Epidermal melanocyte (primary cell): ENCODE measurements at regions not wholly inside any gene's neighbourhood (a gene's known extent, or its start where the extent isn't known, plus 50 kb on each side); places are given as distances from the start of the nearest gene placed in this dataset.
A peak's percentile ranks its signal among the peaks of the same experiment; 100 is the strongest.

Source experiments
- DNase-seq: peaks from one replicate; pipeline ENCODE4 v3.0.0; 2011; ENCODE audit warnings: low spot score; ENCODE audit not compliant: insufficient read length

DNA sequence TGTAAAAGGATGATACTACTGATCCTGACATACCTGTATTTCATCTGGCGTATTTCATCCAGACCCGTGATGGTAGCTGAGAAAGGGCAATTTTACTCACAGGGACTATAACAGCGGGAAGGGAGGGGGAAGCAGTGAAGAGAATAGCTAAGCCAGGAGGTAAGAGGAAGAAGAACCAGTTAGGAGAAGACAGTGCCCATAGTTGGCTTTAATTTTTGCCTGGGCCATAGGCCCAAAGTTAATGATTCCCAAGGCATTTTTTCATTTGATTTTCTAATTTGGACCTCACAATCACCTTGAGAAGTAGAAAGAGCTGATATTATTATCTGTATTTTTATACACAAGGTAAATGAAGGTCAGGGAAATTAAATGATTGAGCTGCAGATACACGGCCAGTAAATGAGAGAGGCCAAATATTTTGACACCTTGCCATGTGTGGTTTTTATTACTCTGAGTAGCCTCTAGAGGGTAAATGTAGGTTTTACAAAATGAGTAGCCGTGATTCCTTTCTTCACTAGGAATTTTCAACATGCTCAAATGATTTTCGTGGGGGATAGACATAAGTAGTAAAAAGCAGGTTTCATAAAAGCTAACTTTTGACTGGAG, 382.2 kb downstream of the FUT8 start:
- DNase-seq, result no peak

DNA sequence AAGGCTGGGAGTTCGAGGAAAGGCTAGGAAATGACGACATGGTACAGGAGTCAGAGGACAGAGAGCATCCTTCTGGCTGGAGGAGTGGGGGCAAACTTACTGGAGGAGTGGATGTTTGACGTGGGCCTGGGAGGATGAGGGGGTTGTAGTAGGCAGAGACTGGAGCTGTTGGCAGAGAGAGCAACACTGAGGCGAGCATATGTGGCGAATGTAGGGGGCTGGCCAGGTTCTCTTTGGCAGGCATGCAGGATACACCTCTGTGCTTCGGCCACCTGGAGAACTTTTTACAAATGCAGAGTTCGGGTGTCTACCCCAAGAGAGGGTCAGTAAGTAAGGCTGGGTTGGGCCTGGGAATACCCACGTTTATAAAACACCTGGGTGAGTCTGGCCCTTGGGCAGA, 385.7 kb downstream of the FUT8 start:
- no peak for DNase-seq

GRCh38 chr14:65800694-65801093, 388.2 kb downstream of the FUT8 start:
- DNase-seq, result no peak

DNA sequence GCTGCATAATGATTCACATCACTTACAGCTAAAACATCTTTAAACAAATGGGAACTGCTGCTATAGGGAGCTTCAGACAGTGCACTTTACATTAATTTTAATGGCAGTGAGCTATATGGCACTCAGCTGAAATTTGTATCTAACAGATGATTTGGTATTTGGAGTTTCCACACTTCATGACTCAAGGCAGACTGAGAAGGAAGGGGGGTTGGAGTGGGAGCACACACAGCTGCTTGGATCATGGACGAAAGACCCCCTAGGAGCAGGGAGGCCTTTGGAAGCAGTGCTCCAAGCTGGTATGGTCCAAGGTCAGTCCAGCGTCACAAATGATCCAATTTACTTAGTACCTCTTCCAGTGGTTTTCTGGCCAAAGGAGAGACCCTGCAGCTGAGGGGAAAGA, 389.7 kb downstream of the FUT8 start:
- no peak for DNase-seq

GRCh38 chr14:65803885-65804284, 391.4 kb downstream of the FUT8 start:
- DNase-seq, result no peak

- DNase-seq, result no peak
Observed at GRCh38 chr14:65804439-65805112, 392.0 kb downstream of the FUT8 start.

DNA sequence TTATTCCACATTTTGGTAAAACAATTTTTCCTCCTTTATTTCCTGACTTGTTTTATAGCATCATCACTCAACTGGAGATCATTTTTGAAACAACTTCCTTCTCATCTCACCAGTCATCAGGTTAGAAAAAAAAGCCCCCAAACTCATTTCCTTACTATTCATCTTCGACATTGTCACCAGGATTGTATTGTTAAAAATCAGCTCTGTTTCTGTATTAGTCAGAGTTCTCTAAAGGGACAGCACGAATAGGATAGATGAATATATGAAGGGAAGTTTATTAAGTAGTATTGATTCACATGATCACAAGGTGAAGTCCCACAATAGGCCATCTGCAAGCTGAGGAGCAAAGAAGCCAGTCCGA, 392.6 kb downstream of the FUT8 start:
- DNase-seq, result no peak

DNA sequence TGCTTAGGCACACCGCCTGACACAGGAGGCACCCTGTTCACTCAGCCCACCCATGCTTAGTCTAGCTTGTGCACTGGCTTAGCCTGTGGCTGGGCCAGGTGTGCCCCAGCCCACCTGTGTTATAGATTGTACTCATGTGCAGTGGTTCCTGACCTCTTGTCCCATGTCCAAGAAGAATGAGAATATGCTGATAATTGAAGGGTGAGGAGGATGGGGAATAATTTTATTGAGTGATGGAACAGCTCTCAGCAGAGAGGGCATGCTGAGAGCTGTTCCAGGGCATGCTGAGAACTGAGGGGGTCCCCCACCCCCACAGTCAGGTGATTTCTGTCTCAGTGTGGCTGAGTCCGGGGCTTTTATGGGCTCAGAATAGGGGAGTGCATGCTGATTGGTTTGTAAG, 395.9 kb downstream of the FUT8 start:
- no peak for DNase-seq

- DNase-seq, result no peak
Observed at GRCh38 chr14:65810322-65810721, 397.8 kb downstream of the FUT8 start.

DNA sequence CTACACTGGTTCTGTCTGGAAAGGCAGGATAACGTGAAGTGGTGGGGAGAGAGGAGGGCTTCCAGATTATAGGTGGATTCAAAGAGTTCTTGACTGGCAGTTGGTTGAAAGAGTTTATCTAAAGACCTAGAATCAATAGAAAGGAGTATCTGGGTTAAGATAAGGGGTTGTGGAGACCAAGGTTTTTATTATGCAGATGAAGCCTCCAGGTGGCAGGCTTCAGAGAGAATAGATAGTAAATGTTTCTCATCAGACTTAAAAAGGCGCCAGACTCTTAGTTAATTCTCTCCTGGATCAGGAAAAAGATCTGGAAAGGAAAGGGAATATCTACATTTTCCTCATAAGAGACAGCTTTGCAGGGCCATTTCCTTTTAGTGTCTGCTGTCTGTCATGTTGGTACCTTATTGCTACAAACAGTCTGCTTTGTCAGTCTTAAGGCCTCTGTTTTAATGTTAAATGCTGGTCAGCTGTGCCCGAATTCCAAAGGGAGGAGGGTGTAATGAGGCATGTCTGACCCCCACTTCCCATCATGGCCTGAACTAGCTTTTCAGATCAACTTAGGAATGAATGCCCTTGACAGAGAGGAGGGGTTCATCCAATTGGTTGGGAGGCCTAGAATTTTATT, 401.3 kb downstream of the FUT8 start:
- DNase-seq, result no peak

- no peak for DNase-seq
Observed at GRCh38 chr14:65815127-65815526, 402.6 kb downstream of the FUT8 start.

- DNase-seq, result no peak
Observed at GRCh38 chr14:65817011-65817410, 404.5 kb downstream of the FUT8 start.

DNA sequence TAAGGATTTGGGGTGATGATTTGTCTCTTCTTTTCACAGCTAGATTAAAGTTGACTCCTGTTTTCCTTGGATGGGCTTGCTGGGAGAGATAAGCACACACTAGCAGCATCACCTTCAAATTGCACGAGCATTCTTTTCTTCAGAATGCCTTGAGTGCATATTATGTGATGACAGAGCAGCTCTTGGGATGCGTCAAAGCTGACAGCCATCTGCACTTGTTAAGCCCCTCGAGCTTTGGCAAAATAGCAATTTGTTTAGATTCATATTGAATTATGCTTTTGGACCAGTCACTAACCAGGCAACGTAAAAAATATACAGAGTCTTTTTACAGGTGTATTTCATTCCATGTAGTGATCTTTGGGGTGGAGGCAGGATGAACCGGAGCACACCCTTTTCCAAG, 407.0 kb downstream of the FUT8 start:
- DNase-seq, result no peak

DNA sequence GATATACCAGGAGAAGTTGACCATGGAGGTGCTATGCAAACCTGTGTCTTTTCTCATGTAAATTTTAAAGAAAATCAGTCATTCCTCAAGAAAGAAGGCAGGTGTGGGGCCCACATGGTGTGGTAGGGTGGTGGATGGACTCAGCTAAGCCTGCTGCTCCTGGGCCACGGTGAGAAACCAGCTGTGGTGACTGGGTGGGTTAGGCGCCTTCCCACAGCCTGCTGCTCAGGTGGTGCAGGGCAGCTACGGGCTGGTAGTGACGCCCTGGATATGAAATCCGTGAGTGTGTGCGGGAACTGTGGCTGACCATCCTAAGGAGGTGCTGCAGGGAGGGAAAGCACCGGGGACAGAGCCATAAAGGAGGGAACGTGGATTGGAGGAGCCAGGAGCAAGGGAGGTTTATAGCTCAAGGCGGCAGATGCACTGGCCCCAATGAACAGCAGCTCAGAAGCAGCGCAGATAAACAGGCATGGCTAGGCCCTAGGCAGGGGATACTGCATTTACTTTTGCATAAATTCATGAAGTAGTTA, 408.8 kb downstream of the FUT8 start:
- DNase-seq, result no peak

- DNase-seq, result peak; percentile 84
Observed at GRCh38 chr14:65824285-65824977, 411.9 kb downstream of the FUT8 start.

DNA sequence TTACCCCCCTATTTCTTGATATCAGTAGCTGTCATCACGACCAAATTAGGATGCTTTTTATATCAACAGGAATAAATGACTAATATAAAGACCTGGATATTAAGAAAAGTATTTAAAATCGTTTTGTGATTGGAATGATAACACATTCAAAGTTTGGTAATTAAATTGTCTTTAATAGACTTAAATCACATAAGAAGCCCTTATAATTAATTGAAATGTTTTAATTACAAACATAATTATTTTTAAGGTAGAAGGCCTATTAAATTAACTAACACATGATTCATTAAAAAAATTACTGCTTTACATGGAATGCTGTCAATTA, 412.4 kb downstream of the FUT8 start:
- DNase-seq, result no peak

DNA sequence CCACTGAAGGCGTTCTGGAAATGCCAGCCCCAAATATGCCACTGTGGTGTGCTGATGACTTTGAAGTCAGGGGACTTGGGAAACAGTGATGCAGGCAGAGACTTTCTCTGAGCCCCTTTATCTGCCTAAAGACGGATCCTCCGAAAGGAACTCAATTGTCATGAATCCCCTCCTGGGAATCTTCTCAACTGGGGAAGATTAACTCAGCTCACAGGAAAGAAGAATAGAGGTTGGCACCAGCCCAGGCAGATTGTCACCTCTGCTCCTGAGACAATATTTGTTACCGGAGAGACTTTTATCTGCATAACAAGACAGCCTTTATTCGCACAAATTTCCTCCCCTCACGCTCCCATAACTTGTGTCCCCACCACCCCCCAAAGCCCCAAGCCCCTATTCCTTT, 414.4 kb downstream of the FUT8 start:
- no peak for DNase-seq

GRCh38 chr14:65827520-65827919, 415.0 kb downstream of the FUT8 start:
- no peak for DNase-seq

DNA sequence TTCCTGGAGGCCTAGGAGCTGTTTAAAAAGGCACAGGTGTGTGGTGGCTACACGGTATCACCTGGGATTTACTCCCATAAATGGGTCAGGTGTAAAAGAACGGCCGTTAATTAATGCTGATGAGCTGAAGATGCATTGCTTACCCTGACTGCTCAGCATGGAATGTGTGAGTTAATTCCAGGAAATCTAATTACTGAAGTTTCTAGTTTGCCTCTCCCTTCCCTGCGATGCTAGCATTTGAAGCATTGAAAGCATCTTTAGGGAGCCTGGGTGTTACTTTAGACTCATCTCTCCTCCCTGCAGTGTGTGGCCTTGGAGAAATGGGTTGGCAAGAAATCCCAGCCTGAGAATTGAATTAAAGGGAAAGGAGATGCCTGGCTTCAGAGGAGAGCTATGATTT, 415.9 kb downstream of the FUT8 start:
- DNase-seq, result no peak

DNA sequence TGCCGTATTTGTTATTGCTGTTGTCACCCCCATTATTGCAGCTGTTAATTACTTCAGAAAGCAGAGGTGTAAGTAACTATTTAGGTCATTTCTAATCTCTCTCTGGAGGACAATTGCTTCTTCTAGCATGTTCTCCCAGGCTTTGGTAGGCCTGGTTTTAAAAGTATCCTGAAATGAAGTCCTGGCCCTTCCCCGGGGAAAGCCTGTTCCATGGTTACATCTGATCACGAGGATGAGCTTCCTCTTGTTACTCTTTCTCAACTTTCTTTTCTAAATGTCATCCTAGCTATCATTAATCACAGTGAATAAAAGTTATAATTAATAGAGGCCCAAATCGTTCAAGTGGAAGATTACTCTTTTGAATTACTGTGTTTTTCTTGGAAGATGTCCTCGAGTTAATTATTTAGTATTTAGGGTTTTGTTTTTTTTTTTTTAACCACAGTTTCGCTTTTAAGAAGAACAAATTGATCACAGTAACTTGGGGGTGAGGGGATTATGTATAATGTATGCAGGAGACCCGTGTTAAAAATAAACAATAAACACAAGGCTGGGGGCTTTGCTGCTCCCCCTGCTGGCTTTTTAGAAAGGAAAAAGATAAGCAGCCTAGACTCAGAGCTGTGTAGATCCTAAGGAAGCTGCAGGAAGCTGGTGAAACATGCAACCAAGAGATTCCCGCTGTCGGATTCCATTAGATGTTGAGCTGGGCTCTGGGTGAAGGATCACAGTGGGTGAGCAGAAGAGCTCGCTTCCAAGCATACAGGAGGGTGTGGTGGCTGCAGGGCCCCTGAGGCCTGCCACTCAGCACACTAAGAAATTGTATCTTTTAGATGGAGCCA, 420.1 kb downstream of the FUT8 start:
- no peak for DNase-seq

DNA sequence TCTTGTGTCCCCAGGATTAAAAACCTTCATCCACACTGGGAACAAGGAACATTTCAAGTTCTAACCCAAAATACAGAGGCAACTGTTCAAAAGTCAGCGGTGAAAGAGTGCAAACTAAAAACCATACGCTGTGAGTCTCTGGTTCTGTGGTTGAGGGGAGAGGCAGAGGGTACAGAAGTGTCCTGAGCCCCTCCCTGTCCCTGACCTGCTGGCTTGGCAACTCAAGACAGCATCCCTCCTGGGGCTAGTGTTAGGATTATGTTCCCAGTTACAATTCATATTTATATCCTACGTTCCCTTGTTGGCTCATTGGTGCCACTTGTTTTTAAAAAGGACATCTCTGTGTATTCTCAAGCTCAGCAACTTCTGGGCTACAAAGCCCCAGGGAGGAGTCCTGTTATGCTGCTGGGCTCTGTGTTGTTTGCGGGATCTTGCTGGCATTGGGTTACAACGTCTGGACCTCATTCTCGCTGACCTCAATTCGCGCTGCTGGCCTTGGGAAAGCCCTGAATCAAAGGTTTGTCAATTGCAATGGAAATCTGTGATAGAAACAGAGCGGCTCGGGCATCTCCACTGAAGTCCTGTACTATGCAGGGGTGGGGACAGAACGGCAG, 420.8 kb downstream of the FUT8 start:
- DNase-seq, result no peak
